HUES64 (cell line): ENCODE measurements at regions not wholly inside any gene's neighbourhood (a gene's known extent, or its start where the extent isn't known, plus 50 kb on each side); places are given as distances from the start of the nearest gene placed in this dataset.
"Not testable (repeated sequence)": the region's sequence is repeated elsewhere in the genome, so short reads cannot be mapped to it uniquely, and the experiment has no call there.

Experiments used
- H3K27ac ChIP-seq: 2 replicates; pipeline ENCODE4 v1.7.0; 2013; ENCODE audit warnings: low read depth, low read length, inconsistent platforms
- H3K27me3 ChIP-seq: 2 replicates; pipeline ENCODE4 v1.6.1; 2013; ENCODE audit warnings: mild to moderate bottlenecking, low read length; ENCODE audit not compliant: insufficient read depth
- H3K36me3 ChIP-seq: 2 replicates; pipeline ENCODE4 v1.6.1; 2013; ENCODE audit warnings: mild to moderate bottlenecking, low read length; ENCODE audit not compliant: insufficient read depth
- H3K4me1 ChIP-seq: 2 replicates; pipeline ENCODE4 v1.6.1; 2013; ENCODE audit warnings: mild to moderate bottlenecking, low read length, moderate library complexity; ENCODE audit not compliant: insufficient read depth
- H3K4me3 ChIP-seq: 2 replicates; pipeline ENCODE4 v1.5.1; 2013; ENCODE audit warnings: mild to moderate bottlenecking, low read length, moderate library complexity
- H3K9ac ChIP-seq: 2 replicates; pipeline ENCODE4 v1.6.1; 2013; ENCODE audit warnings: mild to moderate bottlenecking, low read depth, low read length
- H3K9me3 ChIP-seq: 2 replicates; pipeline ENCODE4 v1.6.1; 2013; ENCODE audit warnings: low read depth, low read length; ENCODE audit not compliant: insufficient read depth
- WGBS: fragments of 150-250, 120-280 bp; methylation state at CpG from one replicate; pipeline ENCODE4 v1.1.7; 2013; ENCODE audit warnings: missing lambda C conversion rate; 5-methylcytosine and 5-hydroxymethylcytosine counted together

GRCh38 chr3:87968668-87969067 lies 90.1 kb downstream of the CGGBP1 start:
- H3K27ac ChIP-seq = no peak overlapping the region
- peaks cover 6% of the 10 kb centered on the region; the same call in 1 of the 2 replicates for H3K9me3 ChIP-seq
- H3K36me3 ChIP-seq = no peaks in the 10 kb centered on the region
- no peaks in the 10 kb centered on the region for H3K4me1 ChIP-seq
- no peak overlapping the region for H3K4me3 ChIP-seq
- WGBS = 90% methylated on average over 5 of the region's 5 CpGs
- H3K9ac ChIP-seq = no peak overlapping the region
- no peaks in the 10 kb centered on the region for H3K27me3 ChIP-seq

DNA sequence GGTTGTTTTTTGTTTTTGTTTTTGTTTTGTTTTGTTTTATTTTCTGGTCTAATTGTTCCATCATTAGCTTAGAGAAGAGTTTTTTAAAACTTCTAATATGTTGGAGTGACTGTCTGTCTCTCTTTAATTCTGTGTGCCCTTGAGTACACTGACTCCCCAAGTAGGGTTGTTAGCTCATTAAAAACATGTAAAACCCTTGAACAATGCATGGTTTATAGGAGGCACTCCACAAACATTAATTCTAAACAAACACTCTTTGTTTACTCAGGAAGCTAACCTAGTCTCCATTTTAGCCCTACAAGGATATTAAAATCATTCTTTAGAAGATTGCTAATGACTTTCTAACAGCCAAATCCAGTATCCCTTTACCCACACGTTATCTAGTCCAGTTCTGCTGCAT lies 100.5 kb downstream of the CGGBP1 start:
- WGBS = 69% methylated on average over 1 of the region's 1 CpG
- Histone ChIP-seq H3K9ac (no peak overlapping the region), H3K9me3 (no peaks in the 10 kb centered on the region), H3K27ac (no peak overlapping the region), H3K36me3 (no peaks in the 10 kb centered on the region), H3K27me3 (no peaks in the 10 kb centered on the region), H3K4me1 (0 out of 2 replicates have a peak, but pooled peaks cover 5% of the 10 kb centered on the region), H3K4me3 (no peak overlapping the region)

DNA sequence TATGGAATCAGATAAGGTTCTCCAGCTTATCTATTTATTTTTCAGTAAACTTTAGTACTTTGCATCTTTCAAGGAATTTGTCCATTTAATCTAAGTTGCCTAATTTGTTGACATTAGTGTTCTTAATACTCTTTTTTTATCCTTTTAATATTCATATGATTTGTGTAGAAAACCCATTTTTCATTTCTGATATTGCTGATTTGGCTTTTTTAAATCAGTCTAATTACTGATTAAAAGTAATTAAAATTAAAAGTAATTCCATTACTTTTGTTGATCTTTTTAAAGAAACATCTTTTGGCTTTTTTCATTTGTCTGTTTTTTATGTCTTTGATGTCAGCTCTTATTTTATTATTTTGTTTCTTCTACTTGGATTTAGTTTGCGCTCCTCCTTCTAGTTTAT lies 101.2 kb downstream of the CGGBP1 start:
- Histone ChIP-seq H3K36me3 (no peaks in the 10 kb centered on the region), H3K27me3 (no peaks in the 10 kb centered on the region), H3K9me3 (no peaks in the 10 kb centered on the region), H3K9ac (no peak overlapping the region), H3K27ac (no peak overlapping the region), H3K4me1 (0 out of 2 replicates have a peak, but pooled peaks cover 5% of the 10 kb centered on the region), H3K4me3 (no peak overlapping the region)
- WGBS = no CpG with 5 or more reads among the region's 1 CpG

DNA sequence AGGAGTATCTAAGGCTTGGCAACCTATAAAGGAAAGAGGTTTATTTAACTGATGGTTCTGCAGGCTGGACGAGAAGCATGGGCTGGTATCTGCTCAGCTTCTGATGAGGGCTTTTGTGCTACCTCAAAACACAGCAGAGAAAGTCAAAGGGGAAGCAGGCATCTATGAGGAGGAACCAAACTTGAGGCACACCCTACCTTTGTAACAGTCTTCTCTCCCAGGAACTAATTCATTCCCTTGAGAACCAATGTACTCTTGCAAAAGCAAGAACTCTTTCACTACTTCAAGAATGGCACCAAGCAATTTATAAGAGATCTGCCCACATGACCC lies 109.0 kb downstream of the CGGBP1 start:
- Histone ChIP-seq H3K4me3 (no peak overlapping the region), H3K9ac (no peak overlapping the region), H3K9me3 (no peaks in the 10 kb centered on the region), H3K4me1 (no peaks in the 10 kb centered on the region), H3K36me3 (no peaks in the 10 kb centered on the region), H3K27me3 (no peaks in the 10 kb centered on the region), H3K27ac (no peak overlapping the region)
- WGBS = 48% methylated on average over 1 of the region's 1 CpG

DNA sequence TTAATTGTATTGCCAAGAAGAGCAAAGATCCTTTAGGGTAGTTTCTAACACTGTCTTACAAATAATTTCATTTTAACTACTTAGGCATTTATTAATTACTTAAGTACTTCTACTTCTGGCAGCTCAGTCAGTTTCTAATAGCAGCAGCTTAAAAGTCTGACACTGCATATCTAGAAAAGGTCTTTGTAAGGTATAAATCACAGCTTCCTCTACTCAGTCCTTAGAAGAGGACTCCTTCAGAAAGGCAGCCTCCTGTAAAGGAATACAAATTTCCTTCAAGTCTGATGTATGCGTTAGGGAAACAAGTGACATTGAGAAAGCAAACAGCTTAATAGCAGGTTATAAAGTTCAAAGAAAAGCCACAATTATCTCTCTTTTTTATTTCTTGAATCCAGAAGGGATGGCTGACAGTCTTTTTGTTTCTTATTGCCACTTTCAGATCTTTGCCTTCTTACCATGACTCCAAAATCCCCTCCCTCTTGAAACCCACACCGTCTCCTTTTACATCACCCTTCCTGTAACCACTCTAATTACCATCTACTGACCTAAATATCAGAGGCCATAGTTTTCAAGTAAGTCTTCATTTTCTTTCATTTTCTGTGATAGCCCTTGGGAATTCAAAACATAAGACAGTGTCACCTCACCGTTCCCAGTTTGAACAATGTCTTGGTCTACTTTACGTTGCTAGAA lies 109.5 kb downstream of the CGGBP1 start:
- Histone ChIP-seq H3K4me3 (no peak overlapping the region), H3K4me1 (no peaks in the 10 kb centered on the region), H3K36me3 (no peaks in the 10 kb centered on the region), H3K27ac (no peak overlapping the region), H3K27me3 (no peaks in the 10 kb centered on the region), H3K9ac (no peak overlapping the region), H3K9me3 (no peaks in the 10 kb centered on the region)
- WGBS = 87% methylated on average over 4 of the region's 4 CpGs

DNA sequence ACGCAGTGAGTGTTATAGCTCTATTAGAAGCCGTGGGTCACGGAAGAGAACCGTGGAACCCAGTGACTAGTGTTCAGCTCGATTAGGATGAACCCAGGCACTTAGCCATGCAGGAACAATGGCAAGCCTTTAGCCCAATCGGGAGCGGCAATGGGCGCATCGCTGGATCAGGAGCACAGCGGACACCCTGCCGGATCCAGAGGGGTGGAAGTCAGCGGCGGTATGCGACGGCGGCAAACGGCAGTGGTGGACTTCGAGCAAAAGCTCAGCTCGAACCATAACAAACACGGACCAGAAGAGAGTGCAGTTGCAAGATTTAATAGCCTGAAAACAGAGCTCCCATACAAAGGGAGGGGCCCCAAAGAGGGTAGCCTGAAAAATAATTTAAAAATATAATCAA lies 112.8 kb downstream of the CGGBP1 start:
- H3K27ac ChIP-seq, H3K4me3 ChIP-seq, H3K4me1 ChIP-seq, H3K27me3 ChIP-seq, H3K9ac ChIP-seq, H3K9me3 ChIP-seq, H3K36me3 ChIP-seq: not testable (repeated sequence)
- 96% methylated on average over 20 of the region's 20 CpGs for WGBS

GRCh38 chr3:87942256-87942655 lies 116.5 kb downstream of the CGGBP1 start:
- H3K4me3 ChIP-seq, H3K36me3 ChIP-seq, H3K4me1 ChIP-seq, H3K9ac ChIP-seq, H3K27ac ChIP-seq, H3K27me3 ChIP-seq, H3K9me3 ChIP-seq: not testable (repeated sequence)
- 98% methylated on average over 8 of the region's 8 CpGs for WGBS

GRCh38 chr3:87924485-87924884 lies 134.3 kb downstream of the CGGBP1 start:
- Histone ChIP-seq H3K9me3 (peaks cover 32% of the 10 kb centered on the region), H3K4me1 (no peaks in the 10 kb centered on the region), H3K27me3 (no peaks in the 10 kb centered on the region), H3K4me3 (no peak overlapping the region), H3K27ac (no peak overlapping the region), H3K9ac (no peak overlapping the region), H3K36me3 (no peaks in the 10 kb centered on the region)
- 90% methylated on average over 1 of the region's 1 CpG for WGBS

- WGBS = no CpG with 5 or more reads among the region's 1 CpG
These were observed 138.3 kb downstream of the CGGBP1 start for GRCh38 chr3:87920549-87920948.

GRCh38 chr3:87901141-87901540 lies 157.7 kb downstream of the CGGBP1 start:
- 86% methylated on average over 1 of the region's 1 CpG for WGBS
- no peaks in the 10 kb centered on the region for H3K27me3 ChIP-seq

More at GRCh38 chr3:87920549-87920948, 138.3 kb downstream of the CGGBP1 start:
- no peak overlapping the region for H3K27ac ChIP-seq
- no peaks in the 10 kb centered on the region for H3K4me1 ChIP-seq
- peaks cover 25% of the 10 kb centered on the region for H3K9me3 ChIP-seq
- H3K27me3 ChIP-seq = no peaks in the 10 kb centered on the region
- H3K4me3 ChIP-seq = no peak overlapping the region
- no peak overlapping the region for H3K9ac ChIP-seq
- no peaks in the 10 kb centered on the region for H3K36me3 ChIP-seq

DNA sequence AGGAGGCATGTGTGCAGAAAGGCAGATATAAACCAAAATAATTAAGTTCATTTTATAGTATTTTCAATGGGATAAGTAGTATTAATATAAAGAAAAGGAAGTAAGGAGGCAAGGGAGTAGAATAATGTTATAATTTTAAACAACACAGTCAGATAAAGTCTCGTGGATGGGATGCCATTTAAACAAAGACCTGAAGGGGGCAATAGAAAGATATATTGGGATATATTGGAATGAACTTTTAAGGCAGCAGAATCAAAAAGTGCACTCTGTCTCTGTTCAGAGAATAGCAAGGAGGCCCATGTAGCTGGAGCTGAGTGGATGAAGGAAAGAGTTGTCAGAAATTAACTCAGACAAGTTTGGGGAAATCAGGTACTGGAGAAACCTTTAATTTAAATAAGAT lies 158.7 kb downstream of the CGGBP1 start:
- Histone ChIP-seq H3K27me3 (no peaks in the 10 kb centered on the region), H3K4me3 (no peak overlapping the region), H3K9me3 (no peaks in the 10 kb centered on the region), H3K36me3 (no peaks in the 10 kb centered on the region), H3K9ac (no peak overlapping the region), H3K4me1 (no peaks in the 10 kb centered on the region), H3K27ac (no peak overlapping the region)
- WGBS = 53% methylated on average over 1 of the region's 1 CpG

More at GRCh38 chr3:87901141-87901540, 157.7 kb downstream of the CGGBP1 start:
- H3K9ac ChIP-seq = no peak overlapping the region
- H3K9me3 ChIP-seq = no peaks in the 10 kb centered on the region
- no peak overlapping the region for H3K4me3 ChIP-seq
- no peaks in the 10 kb centered on the region for H3K36me3 ChIP-seq
- H3K27ac ChIP-seq = no peak overlapping the region
- no peaks in the 10 kb centered on the region for H3K4me1 ChIP-seq

DNA sequence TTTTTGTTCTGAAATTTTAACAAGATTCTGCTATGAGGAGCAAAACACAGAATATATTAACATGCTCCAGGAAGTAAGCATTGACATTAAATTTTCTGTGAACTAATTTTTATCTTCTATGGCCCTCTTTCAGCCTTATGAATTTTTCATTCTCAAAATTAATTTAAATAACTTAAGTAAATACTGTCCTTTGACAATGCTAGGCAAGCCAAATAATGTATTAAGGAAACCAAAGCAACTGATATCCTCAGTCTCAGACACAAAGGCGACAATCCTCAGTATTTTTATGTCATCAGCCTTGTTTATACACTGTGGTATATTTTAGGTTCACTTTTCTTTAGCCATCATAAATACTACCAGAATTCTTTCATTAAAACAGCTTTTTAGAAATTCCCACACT lies 159.8 kb downstream of the CGGBP1 start:
- no peaks in the 10 kb centered on the region for H3K4me1 ChIP-seq
- H3K9ac ChIP-seq = no peak overlapping the region
- WGBS = 100% methylated on average over 1 of the region's 1 CpG
- no peaks in the 10 kb centered on the region for H3K9me3 ChIP-seq
- no peak overlapping the region for H3K4me3 ChIP-seq
- H3K27me3 ChIP-seq = no peaks in the 10 kb centered on the region
- no peak overlapping the region for H3K27ac ChIP-seq
- H3K36me3 ChIP-seq = no peaks in the 10 kb centered on the region
